GM21360 (cell line): ENCODE measurements at regions not wholly inside any gene's neighbourhood (a gene's known extent, or its start where the extent isn't known, plus 50 kb on each side); places are given as distances from the start of the nearest gene placed in this dataset.

Experiments
- ATAC-seq: cut with Tn5 transposase; IDR thresholded peaks from one replicate; pipeline ENCODE4 v1.9.1; 2021; ENCODE audit warnings: mild to moderate bottlenecking, moderate library complexity; ENCODE audit not compliant: unreplicated experiment

DNA sequence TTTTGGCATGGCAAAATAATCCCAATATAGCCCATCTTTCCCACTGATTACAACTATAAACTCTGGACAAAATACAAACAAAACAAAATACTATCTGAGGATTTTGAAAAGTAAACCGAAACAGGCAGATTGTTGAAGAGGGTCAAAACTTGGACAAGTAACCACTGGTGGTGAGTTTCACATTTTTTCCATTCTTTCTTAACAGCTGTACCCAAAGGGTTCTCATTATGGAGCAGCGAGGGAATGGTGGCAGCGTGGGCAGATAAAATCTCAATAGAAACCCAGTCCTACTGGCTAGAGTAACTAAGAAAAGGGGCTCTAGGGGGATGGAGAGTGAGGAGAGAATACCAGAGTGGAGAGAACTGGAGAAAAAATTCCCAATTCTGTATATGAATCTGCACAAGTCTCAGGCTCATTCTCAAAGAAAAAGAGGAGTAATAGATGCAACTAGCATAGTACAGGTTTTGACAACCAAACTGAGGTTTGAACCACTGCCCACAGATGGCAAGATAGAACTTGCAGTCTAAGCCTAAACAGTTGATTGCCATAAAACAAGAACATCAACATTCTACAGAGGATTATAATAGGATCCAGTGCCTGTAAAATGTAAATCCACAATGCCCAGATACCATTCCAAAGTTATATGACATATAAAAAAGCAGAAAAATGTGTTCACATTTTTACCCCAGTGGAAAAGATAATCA, 284.5 kb downstream of the KCNRG start:
- no peak for ATAC-seq

DNA sequence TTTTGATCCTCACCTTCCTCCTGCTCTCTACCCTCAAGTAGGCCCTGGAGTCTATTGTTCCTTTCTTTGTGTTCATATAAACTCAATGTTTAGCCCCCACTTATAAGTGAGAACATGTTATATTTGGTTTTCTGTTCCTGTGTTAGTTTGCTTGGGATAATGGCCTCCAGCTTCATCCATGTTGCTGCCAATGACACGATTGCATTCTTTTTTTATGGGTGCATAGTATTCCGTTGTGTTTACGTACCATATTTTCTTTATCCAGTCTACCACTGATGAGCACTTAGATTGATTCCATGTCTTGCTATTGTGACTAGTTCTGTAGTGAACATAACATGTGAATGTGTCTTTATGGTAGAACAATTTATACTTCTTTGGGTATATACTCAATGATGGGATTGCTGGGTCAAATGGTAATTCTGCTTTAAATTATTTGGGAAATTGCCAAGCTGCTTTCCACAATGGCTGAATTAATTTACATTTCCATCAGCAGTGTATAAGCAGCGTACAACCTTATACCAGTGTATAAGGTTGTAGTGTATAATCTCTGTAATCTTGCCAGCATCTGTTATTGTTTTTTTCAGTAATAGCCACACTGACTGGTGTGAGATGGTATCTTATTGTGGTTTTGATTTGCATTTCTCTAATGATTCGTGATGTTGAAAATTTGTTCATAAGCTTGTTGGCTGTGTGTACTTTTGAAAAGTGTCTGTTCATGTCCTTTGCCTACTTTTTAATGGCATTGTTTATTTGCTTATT, 288.9 kb downstream of the KCNRG start:
- ATAC-seq = no peak

DNA sequence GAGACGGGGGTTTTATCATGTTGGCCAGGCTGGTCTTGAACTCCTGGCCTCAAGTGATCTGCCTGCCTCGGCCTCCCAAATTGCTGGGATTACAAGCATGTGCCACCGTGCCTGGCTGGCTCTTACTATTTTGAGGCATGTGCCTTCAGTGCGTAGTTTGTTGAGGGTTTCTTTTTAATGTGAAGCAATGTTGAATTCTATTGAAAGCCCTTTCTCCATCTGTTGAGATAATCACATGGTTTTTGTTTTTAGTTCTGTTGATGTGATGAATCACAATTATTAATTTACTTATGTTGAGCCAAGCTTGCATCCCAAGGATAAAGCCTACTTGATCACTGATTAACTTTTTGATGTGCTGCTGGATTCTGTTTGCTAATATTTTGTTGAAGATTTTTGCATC, 290.9 kb downstream of the KCNRG start:
- ATAC-seq = no peak

DNA sequence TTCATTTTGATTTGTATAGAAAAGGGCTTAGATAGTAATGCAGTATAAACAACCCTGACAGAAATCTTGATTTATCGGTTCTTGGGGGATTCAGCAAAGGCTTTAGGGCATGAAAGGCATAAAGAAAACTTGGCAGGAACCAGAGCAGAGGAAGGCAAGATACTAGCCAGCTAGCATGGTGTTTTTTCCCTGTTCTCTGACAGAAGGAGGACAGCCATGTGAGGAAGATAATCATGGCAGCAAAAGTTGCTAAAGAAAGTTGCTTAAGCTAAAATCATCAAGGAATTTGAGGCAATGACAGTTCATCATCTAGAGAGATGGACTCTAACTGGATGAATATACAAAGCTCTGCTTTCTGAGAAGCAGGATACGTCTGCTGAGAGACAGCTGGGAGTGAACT, 294.1 kb downstream of the KCNRG start:
- ATAC-seq = no peak

DNA sequence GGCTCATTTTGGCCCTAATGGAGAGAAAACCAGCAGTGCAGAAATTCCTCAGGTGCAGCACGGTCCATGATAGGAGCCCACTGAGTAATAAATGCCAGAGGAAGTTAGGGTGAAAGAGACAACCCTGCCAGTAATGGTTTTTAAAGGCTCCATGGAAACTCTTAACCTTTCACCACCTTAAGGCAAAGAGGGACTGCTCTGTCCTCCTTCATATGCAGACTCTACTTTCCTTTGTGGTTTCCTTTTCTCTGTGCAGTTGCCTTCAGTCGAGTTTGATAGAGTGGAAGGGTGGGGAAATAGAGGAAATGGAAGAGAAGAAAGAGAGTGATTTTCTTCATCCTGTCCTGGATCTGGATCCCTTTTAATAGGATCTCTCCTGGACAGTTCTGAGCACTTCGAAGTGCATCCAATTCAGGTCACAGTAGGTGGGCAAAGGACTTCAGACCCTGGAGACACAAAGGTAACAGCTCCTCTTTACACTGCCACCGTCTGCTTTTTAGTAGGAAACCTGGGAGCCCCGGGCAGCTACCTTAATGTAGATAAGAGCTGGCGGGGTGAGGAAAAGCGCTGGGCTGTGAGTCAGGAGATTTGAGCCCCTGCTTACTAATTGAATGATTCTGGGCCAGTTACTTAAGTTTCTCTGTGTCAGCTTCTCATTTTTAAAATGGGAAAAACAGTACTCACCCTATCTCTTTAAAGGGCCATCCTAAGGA, 294.8 kb downstream of the KCNRG start:
- no peak for ATAC-seq

DNA sequence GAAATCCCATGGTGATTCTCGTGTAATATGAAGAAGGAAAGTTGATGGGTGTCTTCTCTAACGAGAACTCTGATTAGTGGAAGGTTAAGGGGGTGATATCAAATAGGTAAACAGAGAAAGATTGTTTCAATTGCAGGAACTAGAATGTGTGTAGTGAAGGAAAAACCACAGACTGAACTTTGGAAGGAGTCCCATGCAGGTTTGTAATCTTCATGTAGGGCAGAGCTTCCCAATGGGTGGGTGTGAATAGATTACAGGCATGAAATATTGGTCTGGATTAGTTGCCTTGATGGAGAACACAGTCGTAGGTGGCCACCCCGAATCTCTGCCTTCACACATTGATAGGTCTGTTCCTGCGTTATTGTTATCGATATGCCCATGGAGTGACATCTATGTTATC, 295.5 kb downstream of the KCNRG start:
- no peak for ATAC-seq

DNA sequence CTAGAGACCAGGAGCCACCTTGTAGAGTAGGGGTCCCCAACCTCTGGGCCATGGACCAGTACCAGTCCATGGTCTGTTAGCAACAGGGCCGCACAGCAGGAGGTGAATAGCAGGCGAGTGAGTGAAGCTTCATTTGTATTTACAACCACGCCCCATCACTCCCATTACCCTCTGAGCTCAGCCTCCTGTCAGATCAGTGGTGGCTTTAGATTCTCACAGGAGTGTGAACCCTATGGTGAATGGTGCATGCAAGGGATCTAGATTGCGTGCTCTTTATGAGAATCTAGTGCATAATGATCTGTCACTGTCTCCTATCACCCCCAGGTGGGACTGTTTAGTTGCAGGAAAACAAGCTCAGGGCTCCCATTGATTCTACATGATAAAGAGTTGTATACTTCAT, 303.6 kb downstream of the KCNRG start:
- no peak for ATAC-seq

DNA sequence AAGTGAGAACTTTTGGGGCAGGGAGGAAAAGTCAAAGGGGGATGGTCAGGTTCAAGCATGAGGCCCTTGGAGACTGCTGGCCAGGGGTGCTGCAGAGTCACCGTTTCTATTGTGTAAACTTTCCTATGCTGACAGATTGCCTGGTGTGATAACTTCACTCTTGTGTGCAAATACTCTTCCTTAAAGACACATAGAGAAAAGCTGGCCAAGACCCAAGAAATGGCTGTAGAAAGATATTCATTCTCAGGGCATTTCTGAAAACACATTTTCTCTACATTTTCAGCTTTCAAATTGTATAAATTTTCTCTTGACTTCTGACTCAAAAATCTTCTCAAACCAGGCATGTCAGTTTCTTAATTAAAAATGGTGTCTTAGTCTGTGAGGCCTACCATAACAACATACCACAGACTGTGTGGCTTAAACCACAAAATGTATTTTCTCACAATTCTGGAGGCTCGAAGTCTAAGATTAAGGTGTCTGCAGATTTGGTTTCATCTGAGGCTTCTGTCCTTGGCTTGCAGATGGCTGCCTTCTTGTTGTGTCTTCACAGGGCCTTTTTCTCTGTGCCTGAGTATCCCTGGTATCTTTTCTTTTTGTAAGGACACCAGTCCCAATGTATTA, 304.5 kb downstream of the KCNRG start:
- no peak for ATAC-seq

DNA sequence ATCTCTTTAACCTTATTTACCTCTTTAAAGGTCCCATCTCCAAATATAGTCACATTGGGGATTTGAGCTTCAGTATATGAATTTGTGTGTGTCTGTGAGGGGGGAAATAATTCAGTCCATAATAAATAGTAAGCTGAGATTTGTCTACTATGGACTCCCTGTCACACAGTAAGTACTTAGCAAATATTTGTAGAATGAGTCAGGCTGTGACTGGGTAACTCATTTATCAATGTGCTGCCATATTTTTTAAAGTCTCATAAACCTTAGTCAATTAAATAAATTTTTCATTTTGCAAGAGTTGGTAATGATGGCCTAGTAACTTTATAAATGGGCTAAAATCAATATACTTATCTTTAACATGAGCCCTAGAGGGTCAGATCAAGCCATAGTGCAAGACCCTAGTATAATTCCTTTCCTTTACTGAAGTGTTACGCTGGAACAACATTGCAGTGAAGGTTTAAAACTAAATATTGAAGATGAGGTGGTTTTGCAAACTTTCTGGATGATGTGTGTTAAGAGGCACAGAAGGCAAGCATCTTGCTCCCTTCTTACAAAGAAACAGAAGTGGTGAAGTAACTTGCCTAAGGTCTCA, 305.1 kb downstream of the KCNRG start:
- ATAC-seq = no peak

DNA sequence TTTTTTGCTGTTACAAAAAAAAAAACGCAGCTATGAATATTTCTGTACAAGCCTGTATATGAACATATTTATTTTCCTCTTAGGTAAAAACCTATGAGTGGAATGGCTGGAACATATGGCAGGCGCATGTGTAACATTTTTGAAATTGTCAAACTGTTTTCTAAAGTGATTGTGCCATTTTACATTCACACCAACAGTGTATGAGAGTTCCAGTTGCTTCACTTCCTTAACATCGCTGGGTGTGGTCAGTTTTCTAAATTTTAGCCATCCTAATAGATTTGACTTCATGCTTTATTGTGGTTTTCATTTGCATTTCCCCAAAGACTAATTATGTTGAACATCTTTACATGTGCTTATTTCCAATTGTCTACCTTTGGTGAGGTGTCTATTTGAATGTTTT, 306.8 kb downstream of the KCNRG start:
- ATAC-seq = no peak

DNA sequence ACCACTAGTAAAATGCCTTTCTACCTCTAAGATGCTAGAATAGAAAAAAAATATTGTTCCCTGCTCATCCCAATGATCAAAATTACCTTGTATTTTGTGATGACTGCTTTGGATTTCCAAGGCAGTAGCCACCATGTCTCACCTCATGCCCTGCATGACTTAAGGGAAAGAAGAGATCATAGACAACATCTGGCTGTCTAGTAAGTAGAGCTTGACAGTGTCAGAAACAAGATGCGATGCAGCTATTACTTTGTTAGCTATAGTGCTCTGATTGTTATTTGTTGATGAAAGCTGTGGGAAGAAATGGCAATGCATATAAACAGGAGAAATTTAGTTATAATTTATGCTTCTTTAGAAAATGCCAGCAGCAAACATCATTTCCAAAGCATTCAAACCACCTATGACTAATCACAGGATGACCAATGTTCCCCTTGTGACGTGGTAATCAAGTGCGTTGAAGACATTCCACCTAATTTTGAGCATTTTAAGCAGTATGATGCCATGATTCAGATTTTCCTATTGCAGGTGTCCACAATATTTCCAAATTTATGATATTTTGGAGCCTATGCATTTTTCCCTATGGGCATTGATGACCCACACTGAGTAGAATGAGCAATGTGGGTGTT, 308.3 kb downstream of the KCNRG start:
- ATAC-seq = no peak

DNA sequence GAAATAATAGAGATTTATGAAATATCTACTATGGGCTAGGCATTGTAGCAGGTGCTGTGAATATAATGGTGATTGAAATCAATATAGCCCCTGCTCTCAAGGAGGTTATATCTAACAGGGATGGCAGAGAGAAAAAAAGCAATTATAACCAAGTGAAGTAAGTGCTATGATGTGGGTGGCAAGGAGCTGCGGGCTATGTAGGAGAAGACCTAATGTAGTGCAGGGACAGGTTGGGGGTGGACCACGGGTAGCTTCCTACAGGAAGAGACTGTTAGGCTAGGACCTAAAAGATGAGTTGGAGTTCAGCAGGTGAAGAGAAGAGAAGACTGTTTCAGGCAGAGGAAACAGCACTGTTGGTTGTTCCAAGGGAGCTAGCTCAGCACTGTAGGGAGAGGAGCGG, 311.0 kb downstream of the KCNRG start:
- ATAC-seq = no peak

DNA sequence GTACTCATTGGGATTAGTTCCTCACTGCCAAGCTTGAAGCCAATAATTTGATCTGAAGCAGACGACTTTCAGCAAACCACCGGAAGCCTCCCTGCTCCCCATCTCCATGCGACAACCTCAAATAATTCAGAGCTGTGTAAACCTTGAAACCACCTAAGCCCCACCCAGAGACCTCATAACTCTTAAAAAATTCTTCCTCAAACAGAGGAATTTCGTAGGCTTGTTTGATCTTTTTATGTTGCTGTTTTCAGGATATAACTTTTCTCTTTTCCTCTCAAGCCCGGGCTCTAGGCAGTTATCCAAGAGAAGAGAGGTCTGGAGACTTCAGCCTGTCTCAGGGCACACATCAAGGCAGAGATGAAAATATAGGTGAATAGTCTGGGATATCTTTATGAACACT, 311.6 kb downstream of the KCNRG start:
- no peak for ATAC-seq

DNA sequence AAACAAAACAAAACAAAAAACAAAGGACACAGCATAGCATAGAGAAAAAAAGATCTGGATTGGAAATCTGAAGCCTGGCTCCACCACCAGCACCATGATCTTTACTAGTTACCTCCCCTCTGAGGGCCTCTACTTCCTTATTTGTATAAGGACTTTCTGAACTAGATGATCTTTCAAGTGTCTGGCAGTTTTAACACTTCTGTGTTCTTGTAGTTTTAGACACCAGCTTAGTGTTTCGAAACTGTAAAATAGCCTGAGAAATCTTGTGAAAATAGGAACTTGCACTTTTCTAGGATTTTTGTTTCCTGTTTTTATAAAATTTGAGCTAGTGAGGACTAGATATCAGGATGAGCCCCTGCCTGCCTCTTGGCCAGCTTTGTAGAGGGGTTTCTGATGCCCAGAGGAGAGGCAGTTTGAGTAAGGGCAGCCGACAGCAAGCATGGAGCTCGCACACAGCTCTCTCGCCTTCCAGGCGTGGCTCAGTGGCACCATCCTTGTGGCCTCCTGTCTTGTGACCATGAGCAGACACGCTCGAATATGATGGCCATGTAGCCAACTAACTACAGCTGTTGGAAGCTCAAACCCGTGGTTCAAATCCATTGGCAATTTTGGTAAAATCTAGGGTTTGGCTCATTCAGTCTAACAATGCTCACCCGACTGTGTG, 319.0 kb downstream of the KCNRG start:
- no peak for ATAC-seq

DNA sequence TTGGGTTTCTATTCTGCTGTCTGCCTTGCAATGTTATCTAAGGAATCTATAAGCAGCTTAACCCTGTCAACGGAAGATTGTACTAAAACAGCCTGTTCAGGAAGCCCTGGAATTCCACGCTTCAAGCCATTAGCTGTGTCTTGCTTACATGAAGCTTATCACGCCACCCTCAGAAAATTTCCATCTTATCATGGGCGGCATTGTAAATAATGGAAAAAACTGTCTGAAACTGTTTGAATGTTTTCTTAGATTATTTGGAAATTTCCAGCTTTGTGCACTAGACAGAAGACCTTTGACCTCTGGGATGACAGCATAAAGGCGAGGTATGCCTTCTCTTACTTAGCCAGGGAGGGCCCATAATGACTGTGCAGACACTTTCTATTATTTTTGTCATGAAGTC, 319.7 kb downstream of the KCNRG start:
- no peak for ATAC-seq

DNA sequence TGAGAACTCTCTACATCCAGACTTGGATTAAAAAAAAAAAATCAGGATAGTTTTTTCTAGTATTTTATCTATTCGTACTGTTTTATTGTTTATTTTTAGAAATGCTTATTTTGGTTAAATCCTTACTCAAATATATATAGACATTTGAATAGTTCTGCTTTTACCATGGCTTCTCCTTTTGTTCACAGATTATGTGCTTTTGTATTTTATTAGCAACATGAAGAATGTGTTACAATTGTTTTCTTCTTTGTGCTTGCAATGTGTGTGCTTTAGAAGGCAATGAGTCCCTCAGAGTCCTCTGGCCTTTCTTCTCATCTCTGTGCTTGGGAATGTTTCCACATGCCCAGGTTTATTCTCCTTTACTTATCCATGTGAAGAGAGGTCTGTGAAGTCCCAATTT, 324.0 kb downstream of the KCNRG start:
- ATAC-seq = no peak

DNA sequence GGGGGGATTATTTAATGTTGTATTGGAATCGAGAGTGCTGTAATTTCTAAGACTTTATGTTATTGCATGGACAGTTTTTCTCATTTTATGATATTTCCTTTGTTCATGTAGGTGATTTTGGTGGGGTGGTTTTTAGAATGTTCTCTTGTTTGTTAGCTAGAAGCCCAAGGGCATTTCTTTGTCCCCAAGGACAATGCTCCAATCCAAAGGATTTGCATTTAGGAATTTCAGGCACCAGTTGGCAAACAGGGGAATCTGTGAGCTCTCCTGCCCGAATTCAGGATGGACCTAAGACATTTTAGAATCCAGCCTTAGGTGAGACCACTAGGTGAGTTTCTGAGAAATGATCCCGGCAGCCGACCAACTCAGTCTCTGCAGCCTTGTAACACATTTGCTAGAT, 324.9 kb downstream of the KCNRG start:
- ATAC-seq = no peak

DNA sequence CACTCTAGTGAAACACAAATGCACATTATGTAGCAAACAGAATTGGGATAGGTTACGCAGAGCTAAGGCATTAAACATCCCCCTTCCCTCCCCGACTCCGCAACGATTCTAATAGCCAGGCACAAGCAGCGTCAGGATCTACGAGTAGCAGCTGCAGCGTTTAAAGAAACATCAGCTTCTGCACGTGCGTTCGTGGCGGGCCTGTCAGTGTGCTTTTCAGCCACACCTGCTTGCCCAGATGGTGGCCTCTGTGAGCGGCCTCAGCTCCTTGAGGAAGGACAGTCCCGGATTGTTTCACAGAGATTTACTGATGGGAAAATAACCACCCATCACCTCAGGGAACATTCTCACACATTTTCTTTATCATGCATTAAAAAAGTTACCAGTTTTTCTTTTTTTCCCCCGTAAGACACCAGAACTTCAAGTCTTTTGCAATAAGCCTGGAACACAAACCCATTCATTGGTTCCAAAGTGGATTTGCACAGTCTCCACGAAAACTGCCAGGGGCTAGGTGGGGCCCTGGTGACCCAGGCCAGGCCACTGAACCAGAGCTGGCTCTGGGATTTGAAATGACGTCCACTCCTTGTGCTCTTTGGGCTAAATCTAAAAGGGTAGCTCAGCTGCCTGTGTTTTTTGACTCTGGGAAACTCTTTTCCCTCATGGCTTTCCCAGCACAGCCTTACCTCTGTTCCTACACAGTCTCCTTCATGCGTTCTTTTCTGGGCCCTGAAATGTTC, 325.5 kb downstream of the KCNRG start:
- ATAC-seq = no peak

DNA sequence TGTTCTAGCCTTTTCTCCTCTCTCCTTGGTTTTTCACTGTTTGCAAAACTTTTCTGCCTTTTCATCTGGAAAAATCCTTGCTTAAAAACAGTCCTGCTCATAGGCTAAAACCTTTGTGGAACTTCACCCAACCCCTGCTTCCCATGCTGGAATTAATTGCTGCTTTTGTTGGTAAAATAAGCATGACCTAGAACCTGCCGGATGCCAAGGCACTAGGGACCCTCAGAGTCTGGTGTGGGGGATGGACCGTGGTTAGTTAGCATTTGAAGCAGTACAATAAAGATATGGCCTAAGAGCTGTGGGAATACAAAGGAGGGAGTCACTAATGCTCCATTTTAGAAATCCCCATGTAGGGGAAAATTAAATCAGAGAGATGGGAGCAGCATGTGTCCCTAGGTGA, 326.3 kb downstream of the KCNRG start:
- ATAC-seq = no peak

DNA sequence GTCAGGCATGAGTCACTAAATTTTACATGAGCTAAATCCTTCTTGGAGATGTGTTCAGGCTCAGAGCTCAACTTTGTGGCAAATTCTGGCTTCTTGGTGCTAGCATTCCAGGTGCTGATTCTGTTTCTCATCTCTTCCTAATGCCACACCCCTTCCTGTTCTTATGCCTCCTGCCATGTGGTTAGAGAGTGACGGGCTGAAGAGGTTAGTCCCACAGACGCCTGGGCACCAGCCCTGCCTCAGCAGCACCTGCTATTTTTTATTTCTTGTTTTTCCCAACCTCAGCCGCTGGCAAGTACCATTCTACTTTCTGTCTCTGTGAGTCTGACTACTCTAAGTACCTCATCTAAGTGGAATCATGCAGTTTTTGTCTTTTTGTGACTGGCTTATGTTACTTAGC, 329.5 kb downstream of the KCNRG start:
- ATAC-seq = no peak
